Fibroblast of lung (primary cell): ENCODE measurements at regions not wholly inside any gene's neighbourhood (a gene's known extent, or its start where the extent isn't known, plus 50 kb on each side); places are given as distances from the start of the nearest gene placed in this dataset.

ENCODE experiments used
- CTCF ChIP-seq, 2 donors: IDR thresholded peaks in 1 of 2; conservative IDR thresholded peaks in 1 of 2; 1 replicate in 1 of 2; 2 replicates in 1 of 2; pipeline ENCODE4 v1.5.1; 2011 to 2012; ENCODE audit warnings: low read length in 2 of 2, control low read depth in 1 of 2, inconsistent platforms in 1 of 2, low read depth in 1 of 2, mild to moderate bottlenecking in 1 of 2
- EZH2 ChIP-seq: IDR thresholded peaks from 2 replicates; pipeline ENCODE4 v1.5.1; 2012; ENCODE audit warnings: low read length, control low read depth, mild to moderate bottlenecking; ENCODE audit errors: missing control alignments

- TF ChIP-seq CTCF (conservative IDR thresholded peaks at IDR 0.05 in 1 of 2, IDR thresholded peaks at IDR 0.05 in 1 of 2; ENCODE audit: low read depth in 1 of 2, low read length in 2 of 2), result no peak
- TF ChIP-seq EZH2, result no peak
Measured at GRCh38 chr1:244150071-244150470, 99.0 kb downstream of the ZBTB18 start.
